Endothelial cell of umbilical vein (primary cell): ENCODE measurements at regions not wholly inside any gene's neighbourhood (a gene's known extent, or its start where the extent isn't known, plus 50 kb on each side); places are given as distances from the start of the nearest gene placed in this dataset.

Experiments
- FOS ChIP-seq: IDR thresholded peaks from 2 replicates; pipeline ENCODE4 v1.6.1; 2011; ENCODE audit warnings: mild to moderate bottlenecking, low read length, moderate library complexity, borderline replicate concordance; ENCODE audit not compliant: insufficient read depth
- JUN ChIP-seq: IDR thresholded peaks from 2 replicates; pipeline ENCODE4 v1.6.1; 2011; ENCODE audit warnings: borderline replicate concordance, low read depth; ENCODE audit not compliant: insufficient read length, insufficient read depth
- POLR2A ChIP-seq: IDR thresholded peaks from 2 replicates; pipeline ENCODE4 v1.6.1; 2012; ENCODE audit warnings: low read depth, mild to moderate bottlenecking, control low read depth, low read length
- POLR2AphosphoS5 ChIP-seq: IDR thresholded peaks from 2 replicates; pipeline ENCODE4 v1.6.1; 2012; ENCODE audit warnings: low read depth, mild to moderate bottlenecking, control low read depth, low read length, moderate library complexity; ENCODE audit not compliant: insufficient read depth
- TF ChIP-seq, protein P1 (sequence below), 2 donors: IDR thresholded peaks; 1 replicate in 1 of 2; 2 replicates in 1 of 2; pipeline ENCODE4 v1.5.1; 2011; ENCODE audit warnings: low read length in 2 of 2, mild to moderate bottlenecking in 2 of 2, moderate library complexity in 2 of 2, control low read depth in 1 of 2, inconsistent platforms in 1 of 2, low read depth in 1 of 2; ENCODE audit not compliant: insufficient read depth in 1 of 2; ENCODE audit errors: extremely low read depth in 1 of 2

DNA sequence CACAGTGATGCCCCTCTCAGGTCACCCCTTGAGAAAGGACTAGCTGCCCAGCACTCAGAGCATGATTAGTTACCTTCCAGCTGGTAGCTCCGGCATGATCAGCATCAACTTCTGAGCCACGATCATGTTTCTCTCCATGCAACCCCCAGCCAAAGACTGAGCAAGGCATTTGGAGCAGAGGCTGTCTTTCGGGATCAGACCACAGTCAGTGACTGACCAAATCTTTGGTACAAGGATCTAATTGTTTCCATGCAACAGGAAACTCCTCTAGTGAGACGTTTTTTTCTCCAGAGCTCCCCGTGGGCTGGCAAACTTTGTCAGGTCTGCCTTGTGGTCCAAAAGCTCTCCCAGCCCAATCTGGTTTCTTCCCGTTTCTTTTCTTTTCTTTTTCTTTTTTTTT lies 244.3 kb downstream of the METTL4 start:
- TF ChIP-seq, protein P1, sequence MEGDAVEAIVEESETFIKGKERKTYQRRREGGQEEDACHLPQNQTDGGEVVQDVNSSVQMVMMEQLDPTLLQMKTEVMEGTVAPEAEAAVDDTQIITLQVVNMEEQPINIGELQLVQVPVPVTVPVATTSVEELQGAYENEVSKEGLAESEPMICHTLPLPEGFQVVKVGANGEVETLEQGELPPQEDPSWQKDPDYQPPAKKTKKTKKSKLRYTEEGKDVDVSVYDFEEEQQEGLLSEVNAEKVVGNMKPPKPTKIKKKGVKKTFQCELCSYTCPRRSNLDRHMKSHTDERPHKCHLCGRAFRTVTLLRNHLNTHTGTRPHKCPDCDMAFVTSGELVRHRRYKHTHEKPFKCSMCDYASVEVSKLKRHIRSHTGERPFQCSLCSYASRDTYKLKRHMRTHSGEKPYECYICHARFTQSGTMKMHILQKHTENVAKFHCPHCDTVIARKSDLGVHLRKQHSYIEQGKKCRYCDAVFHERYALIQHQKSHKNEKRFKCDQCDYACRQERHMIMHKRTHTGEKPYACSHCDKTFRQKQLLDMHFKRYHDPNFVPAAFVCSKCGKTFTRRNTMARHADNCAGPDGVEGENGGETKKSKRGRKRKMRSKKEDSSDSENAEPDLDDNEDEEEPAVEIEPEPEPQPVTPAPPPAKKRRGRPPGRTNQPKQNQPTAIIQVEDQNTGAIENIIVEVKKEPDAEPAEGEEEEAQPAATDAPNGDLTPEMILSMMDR (IDR thresholded peaks at IDR 0.05; ENCODE audit: extremely low read depth in 1 of 2, insufficient read depth in 1 of 2, low read depth in 1 of 2, low read length in 2 of 2), result no peak
- TF ChIP-seq POLR2A (no peak), JUN (no peak), POLR2AphosphoS5 (no peak), FOS (no peak)
